Lower leg skin (tissue), 3 donors: ENCODE measurements at regions not wholly inside any gene's neighbourhood (a gene's known extent, or its start where the extent isn't known, plus 50 kb on each side); places are given as distances from the start of the nearest gene placed in this dataset.
"Not testable (repeated sequence)": the region's sequence is repeated elsewhere in the genome, so short reads cannot be mapped to it uniquely, and the experiment has no call there.

Experiments
- POLR2A ChIP-seq, 2 donors: fragments of 450-650 bp; IDR thresholded peaks; one replicate each; pipeline ENCODE4 v1.6.1; 2016 to 2017; ENCODE audit warnings: antibody characterized with exemption in 2 of 2, mild to moderate bottlenecking in 1 of 2, moderate library complexity in 1 of 2
- TF ChIP-seq, protein P1 (sequence below), 3 donors: fragments of 450-650 bp; IDR thresholded peaks; one replicate each; pipeline ENCODE4 v1.5.1; 2016; ENCODE audit warnings: antibody characterized with exemption in 3 of 3, mild to moderate bottlenecking in 3 of 3, moderate library complexity in 2 of 3

DNA sequence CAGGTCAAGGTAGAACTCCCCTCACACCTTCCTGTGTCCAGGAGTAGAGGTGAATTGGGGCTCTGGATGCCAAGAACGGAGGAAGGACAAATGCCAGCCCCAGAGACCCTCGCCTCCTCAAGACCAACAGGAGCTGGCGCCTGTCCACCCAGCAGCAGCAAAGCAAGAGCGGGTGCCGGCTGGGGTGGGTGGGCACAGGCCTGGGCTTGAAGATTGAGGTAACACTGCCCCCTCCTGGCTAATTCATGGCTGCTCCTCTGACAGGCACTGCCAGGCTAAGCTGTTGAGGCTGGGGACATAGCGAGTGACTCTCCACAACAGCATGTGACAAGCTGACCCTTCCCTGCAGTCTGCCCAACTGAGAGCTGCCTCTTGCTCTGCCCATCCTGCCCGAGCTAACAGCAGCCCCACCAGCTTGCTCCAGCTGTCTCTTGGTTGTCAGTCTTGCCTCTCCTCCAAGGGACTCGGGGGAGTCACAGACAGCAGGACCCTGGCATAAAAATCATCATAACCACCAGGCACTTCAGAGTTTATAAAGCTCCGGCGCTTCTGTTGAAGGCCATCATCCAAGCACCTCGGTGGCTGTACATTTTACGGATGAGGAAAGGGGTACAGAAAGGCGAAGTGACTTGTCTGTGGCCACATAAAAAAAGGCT lies 202.3 kb downstream of the TBC1D2B start:
- TF ChIP-seq, protein P1, sequence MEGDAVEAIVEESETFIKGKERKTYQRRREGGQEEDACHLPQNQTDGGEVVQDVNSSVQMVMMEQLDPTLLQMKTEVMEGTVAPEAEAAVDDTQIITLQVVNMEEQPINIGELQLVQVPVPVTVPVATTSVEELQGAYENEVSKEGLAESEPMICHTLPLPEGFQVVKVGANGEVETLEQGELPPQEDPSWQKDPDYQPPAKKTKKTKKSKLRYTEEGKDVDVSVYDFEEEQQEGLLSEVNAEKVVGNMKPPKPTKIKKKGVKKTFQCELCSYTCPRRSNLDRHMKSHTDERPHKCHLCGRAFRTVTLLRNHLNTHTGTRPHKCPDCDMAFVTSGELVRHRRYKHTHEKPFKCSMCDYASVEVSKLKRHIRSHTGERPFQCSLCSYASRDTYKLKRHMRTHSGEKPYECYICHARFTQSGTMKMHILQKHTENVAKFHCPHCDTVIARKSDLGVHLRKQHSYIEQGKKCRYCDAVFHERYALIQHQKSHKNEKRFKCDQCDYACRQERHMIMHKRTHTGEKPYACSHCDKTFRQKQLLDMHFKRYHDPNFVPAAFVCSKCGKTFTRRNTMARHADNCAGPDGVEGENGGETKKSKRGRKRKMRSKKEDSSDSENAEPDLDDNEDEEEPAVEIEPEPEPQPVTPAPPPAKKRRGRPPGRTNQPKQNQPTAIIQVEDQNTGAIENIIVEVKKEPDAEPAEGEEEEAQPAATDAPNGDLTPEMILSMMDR (IDR thresholded peaks at IDR 0.05): not testable (repeated sequence)
- not testable (repeated sequence) for TF ChIP-seq POLR2A (IDR thresholded peaks at IDR 0.05)
